OCI-LY7 (cell line): ENCODE measurements at regions not wholly inside any gene's neighbourhood (a gene's known extent, or its start where the extent isn't known, plus 50 kb on each side); places are given as distances from the start of the nearest gene placed in this dataset.
A peak's percentile ranks its signal among the peaks of the same experiment; 100 is the strongest.

Experiments used
- BruUV-seq: library from RNA; stranded (reverse); fragments of 400-500 nt; replicated peaks from 2 replicates; lab custom pipeline; 2021; lab: Mats Ljungman, UMichigan
- CTCF ChIA-PET: fragments of 300-600 bp; sonication (Branson Sonifier 250); formaldehyde crosslinking; loops from one replicate; lab custom pipeline; 2022; ENCODE audit warnings: antibody characterized with exemption; ENCODE audit not compliant: unreplicated experiment; lab: Charles Lee
- POLR2A ChIA-PET: fragments of 300-600 bp; sonication (Branson Sonifier 250); formaldehyde crosslinking; loops from one replicate; lab custom pipeline; 2022; ENCODE audit warnings: antibody characterized with exemption; lab: Charles Lee
- DNase-seq: peaks from one replicate; pipeline ENCODE4 v3.0.0-alpha.2; 2015; ENCODE audit warnings: low spot score
- H2AFZ ChIP-seq: fragments of 200-600 bp; sonication (generic), shearing (Covaris generic); 2 replicates; pipeline ENCODE4 v1.6.1; 2014; ENCODE audit warnings: mild to moderate bottlenecking, antibody characterized with exemption, low read length, moderate library complexity
- H3K27ac ChIP-seq: fragments of 200-600 bp; sonication (generic); 2 replicates; pipeline ENCODE4 v1.5.1; 2014; ENCODE audit warnings: mixed run types, low read depth, mild to moderate bottlenecking, moderate library complexity, low read length, inconsistent platforms; ENCODE audit not compliant: poor library complexity, severe bottlenecking
- H3K36me3 ChIP-seq: fragments of 200-600 bp; sonication (generic); 2 replicates; pipeline ENCODE4 v1.6.1; 2014; ENCODE audit warnings: mild to moderate bottlenecking, antibody characterized with exemption, low read length, moderate library complexity, mixed read lengths; ENCODE audit not compliant: insufficient read depth
- H3K4me1 ChIP-seq: fragments of 200-600 bp; sonication (generic); 2 replicates; pipeline ENCODE4 v1.5.1; 2014; ENCODE audit warnings: mild to moderate bottlenecking, low read length; ENCODE audit not compliant: insufficient read depth, poor library complexity, severe bottlenecking
- H3K4me2 ChIP-seq: fragments of 200-600 bp; sonication (generic); 2 replicates; pipeline ENCODE4 v1.6.1; 2014; ENCODE audit warnings: mild to moderate bottlenecking, low read length
- H3K4me3 ChIP-seq: fragments of 200-600 bp; sonication (generic); 2 replicates; pipeline ENCODE4 v1.5.1; 2014; ENCODE audit warnings: mild to moderate bottlenecking, low read depth, low read length; ENCODE audit not compliant: poor library complexity, severe bottlenecking
- H3K79me2 ChIP-seq: fragments of 200-600 bp; sonication (generic); 2 replicates; pipeline ENCODE4 v1.6.1; 2016; ENCODE audit warnings: low read depth, mild to moderate bottlenecking, low read length, moderate library complexity, mixed read lengths; ENCODE audit not compliant: insufficient read depth
- H3K9me2 ChIP-seq: fragments of 200-600 bp; sonication (generic); 2 replicates; pipeline ENCODE4 v1.6.1; 2016; ENCODE audit warnings: mild to moderate bottlenecking, low read length, mixed read lengths; ENCODE audit not compliant: insufficient read depth
- H3K9me3 ChIP-seq: fragments of 200-600 bp; sonication (generic); 2 replicates; pipeline ENCODE4 v1.6.1; 2014; ENCODE audit warnings: mild to moderate bottlenecking, mixed run types, low read length, mixed read lengths
- H4K20me1 ChIP-seq: fragments of 200-600 bp; sonication (generic); 2 replicates; pipeline ENCODE4 v1.6.1; 2014; ENCODE audit warnings: mild to moderate bottlenecking, antibody characterized with exemption, low read length, moderate library complexity, mixed read lengths; ENCODE audit not compliant: insufficient read depth
- EZH2phosphoT487 ChIP-seq: fragments of 200-600 bp; sonication (generic); IDR thresholded peaks from 2 replicates; pipeline ENCODE4 v1.6.1; 2018; ENCODE audit warnings: low read depth, borderline replicate concordance, mild to moderate bottlenecking, mixed run types, antibody characterized with exemption, low read length, moderate library complexity, mixed read lengths
- intact Hi-C: fragments of 100-400 bp; cut with micrococcal nuclease; formaldehyde crosslinking; loops from one replicate; pipeline ENCODE4 v1.10.0; 2022; ENCODE audit not compliant: unreplicated experiment
- TF ChIP-seq, protein P1 (sequence below): fragments of 200-600 bp; sonication (generic); conservative IDR thresholded peaks from 2 replicates; pipeline ENCODE4 v1.5.1; 2014; ENCODE audit warnings: mild to moderate bottlenecking, antibody characterized with exemption, low read length, moderate library complexity, mixed read lengths

- intact Hi-C loops: loop anchor here (5.0 to 10.0 kb wide), 4 partner anchors 237 to 375 kb away; no protein-coding TSS in a partner anchor
- no peaks in the 10 kb centered on the region for H3K9me2 ChIP-seq
- TF ChIP-seq EZH2phosphoT487: no peak
- TF ChIP-seq, protein P1, sequence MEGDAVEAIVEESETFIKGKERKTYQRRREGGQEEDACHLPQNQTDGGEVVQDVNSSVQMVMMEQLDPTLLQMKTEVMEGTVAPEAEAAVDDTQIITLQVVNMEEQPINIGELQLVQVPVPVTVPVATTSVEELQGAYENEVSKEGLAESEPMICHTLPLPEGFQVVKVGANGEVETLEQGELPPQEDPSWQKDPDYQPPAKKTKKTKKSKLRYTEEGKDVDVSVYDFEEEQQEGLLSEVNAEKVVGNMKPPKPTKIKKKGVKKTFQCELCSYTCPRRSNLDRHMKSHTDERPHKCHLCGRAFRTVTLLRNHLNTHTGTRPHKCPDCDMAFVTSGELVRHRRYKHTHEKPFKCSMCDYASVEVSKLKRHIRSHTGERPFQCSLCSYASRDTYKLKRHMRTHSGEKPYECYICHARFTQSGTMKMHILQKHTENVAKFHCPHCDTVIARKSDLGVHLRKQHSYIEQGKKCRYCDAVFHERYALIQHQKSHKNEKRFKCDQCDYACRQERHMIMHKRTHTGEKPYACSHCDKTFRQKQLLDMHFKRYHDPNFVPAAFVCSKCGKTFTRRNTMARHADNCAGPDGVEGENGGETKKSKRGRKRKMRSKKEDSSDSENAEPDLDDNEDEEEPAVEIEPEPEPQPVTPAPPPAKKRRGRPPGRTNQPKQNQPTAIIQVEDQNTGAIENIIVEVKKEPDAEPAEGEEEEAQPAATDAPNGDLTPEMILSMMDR: no peak
- peak overlapping the region; percentile 81; the same call in 1 of the 2 replicates for H2AFZ ChIP-seq
- H3K79me2 ChIP-seq: no peaks in the 10 kb centered on the region
- H3K4me1 ChIP-seq: peaks cover 59% of the 10 kb centered on the region
- H4K20me1 ChIP-seq: no peaks in the 10 kb centered on the region
- DNase-seq: no peak
- peak overlapping the region; percentile 100 for H3K27ac ChIP-seq
- peaks cover 69% of the 10 kb centered on the region for H3K9me3 ChIP-seq
- ChIA-PET CTCF (no interaction called here), POLR2A (interaction anchor here (1.0 kb wide), 1 partner anchor 9 kb away, joined by 9 read pairs; no protein-coding TSS in a partner anchor)
- H3K4me2 ChIP-seq: peak overlapping the region; percentile 69
- peaks cover 79% of the 10 kb centered on the region for H3K36me3 ChIP-seq
- TSS peak; percentile 95 for BruUV-seq
- peak overlapping the region; percentile 35 for H3K4me3 ChIP-seq
These were observed 881.8 kb upstream of the PCDH10 start for GRCh38 chr4:132267321-132267720.

DNA sequence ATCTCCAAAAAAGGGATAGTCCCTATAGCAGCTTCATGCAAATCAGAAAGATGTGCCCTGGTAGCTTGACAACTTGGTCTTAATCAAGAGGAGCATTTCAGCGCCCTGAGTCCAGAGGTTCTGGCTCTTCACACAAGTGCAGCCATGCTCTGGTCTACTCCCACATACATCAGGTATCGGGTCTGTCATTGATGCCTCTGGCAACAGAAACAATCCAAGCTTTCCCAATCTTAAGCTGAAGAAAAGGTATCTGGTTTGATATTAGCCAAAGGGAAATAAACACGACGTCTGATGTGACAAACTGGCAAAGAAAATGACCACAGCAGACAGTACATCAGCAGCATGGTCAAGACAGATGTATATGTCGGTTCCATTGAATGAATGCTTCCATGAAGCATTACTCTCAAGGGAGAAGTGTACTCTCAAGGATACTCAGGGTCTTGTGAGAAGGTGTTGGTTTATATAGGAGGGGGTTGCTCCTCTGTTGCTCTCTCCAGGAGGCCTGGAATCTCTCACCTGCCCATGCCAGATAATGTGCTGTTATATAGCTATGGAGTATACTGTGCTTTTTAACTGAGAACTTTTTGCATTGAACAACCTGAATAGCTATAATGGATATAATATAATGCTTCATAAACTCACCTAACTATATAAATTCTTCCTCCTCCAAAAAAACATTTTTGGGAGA lies 879.6 kb upstream of the PCDH10 start:
- Histone ChIP-seq H3K9me3 (peaks cover 63% of the 10 kb centered on the region), H3K9me2 (no peaks in the 10 kb centered on the region), H3K27ac (peak overlapping the region; percentile 100), H3K4me1 (peaks cover 53% of the 10 kb centered on the region), H3K4me2 (no peak overlapping the region), H3K36me3 (peaks cover 69% of the 10 kb centered on the region), H3K79me2 (no peaks in the 10 kb centered on the region), H2AFZ (peak overlapping the region; percentile 53; the same call in 1 of the 2 replicates), H4K20me1 (no peaks in the 10 kb centered on the region), H3K4me3 (no peak overlapping the region)
- no TSS peak for BruUV-seq
- DNase-seq: no peak
- ChIA-PET CTCF (no interaction called here), POLR2A (interaction anchor here (0.6 to 2.2 kb wide), 6 partner anchors 8 to 87 kb away, joined by 3 to 11 read pairs (median 4); no protein-coding TSS in a partner anchor)
- intact Hi-C loops: loop anchor here (5.0 to 10.0 kb wide), 4 partner anchors 235 to 373 kb away; no protein-coding TSS in a partner anchor
- TF ChIP-seq EZH2phosphoT487: no peak
- TF ChIP-seq, protein P1: no peak
